NCI-H1417 (cell line): ENCODE measurements at regions not wholly inside any gene's neighbourhood (a gene's known extent, or its start where the extent isn't known, plus 50 kb on each side); places are given as distances from the start of the nearest gene placed in this dataset.
"Not testable (repeated sequence)": the region's sequence is repeated elsewhere in the genome, so short reads cannot be mapped to it uniquely, and the experiment has no call there.

Experiments
- DNase-seq, 3 experiments: peaks; one replicate each; lab custom pipeline; 2025; lab: John Stamatoyannopoulos, UW

GRCh38 chr11:122604621-122605020 lies 50.9 kb upstream of the UBASH3B start:
- no peak for DNase-seq

- no peak for DNase-seq
These were observed 54.1 kb upstream of the UBASH3B start for GRCh38 chr11:122601141-122602125.

GRCh38 chr11:122600290-122600689 lies 55.2 kb upstream of the UBASH3B start:
- DNase-seq = no peak

- no peak for DNase-seq
These were observed 56.1 kb upstream of the UBASH3B start for GRCh38 chr11:122599434-122599833.

GRCh38 chr11:122598971-122599370 lies 56.6 kb upstream of the UBASH3B start:
- DNase-seq = no peak

- no peak for DNase-seq
These were observed 58.0 kb upstream of the UBASH3B start for GRCh38 chr11:122597511-122597910.

GRCh38 chr11:122594986-122595645 lies 60.4 kb upstream of the UBASH3B start:
- DNase-seq = no peak

- DNase-seq = no peak
These were observed 61.8 kb upstream of the UBASH3B start for GRCh38 chr11:122593473-122594420.

GRCh38 chr11:122592641-122593040 lies 62.9 kb upstream of the UBASH3B start:
- DNase-seq = no peak

- DNase-seq = no peak
These were observed 70.9 kb upstream of the UBASH3B start for GRCh38 chr11:122584670-122585069.

- peak in 1 of 3 experiments; percentile 54 for DNase-seq
These were observed 75.5 kb upstream of the UBASH3B start for GRCh38 chr11:122580071-122580470.

- no peak for DNase-seq
These were observed 77.2 kb upstream of the UBASH3B start for GRCh38 chr11:122578171-122578825.

GRCh38 chr11:122572592-122572991 lies 82.9 kb upstream of the UBASH3B start:
- no peak for DNase-seq

GRCh38 chr11:122563761-122564160 lies 91.8 kb upstream of the UBASH3B start:
- no peak for DNase-seq

GRCh38 chr11:122559734-122560382 lies 95.7 kb upstream of the UBASH3B start:
- DNase-seq = no peak

- not testable (repeated sequence) for DNase-seq
These were observed 96.3 kb upstream of the UBASH3B start for GRCh38 chr11:122559218-122559617.

GRCh38 chr11:122557163-122557562 lies 98.4 kb upstream of the UBASH3B start:
- DNase-seq = not testable (repeated sequence)

GRCh38 chr11:122556605-122557004 lies 98.9 kb upstream of the UBASH3B start:
- DNase-seq = no peak

GRCh38 chr11:122538060-122538459 lies 117.5 kb upstream of the UBASH3B start:
- DNase-seq = no peak

GRCh38 chr11:122524898-122525297 lies 130.6 kb upstream of the UBASH3B start:
- DNase-seq = peak in 1 of 3 experiments; percentile 56
